Fibroblast of skin of right quadriceps (primary cell): ENCODE measurements at regions not wholly inside any gene's neighbourhood (a gene's known extent, or its start where the extent isn't known, plus 50 kb on each side); places are given as distances from the start of the nearest gene placed in this dataset.

ENCODE experiments used
- DNase-seq: peaks from one replicate; pipeline ENCODE4 v3.0.0-alpha.2; 2013

GRCh38 chr5:159765135-159765433 lies 151.2 kb upstream of the ADRA1B start:
- peak; percentile 59 for DNase-seq

GRCh38 chr5:159765760-159766517 lies 150.3 kb upstream of the ADRA1B start:
- no peak for DNase-seq

- DNase-seq, result peak; percentile 76
Observed at GRCh38 chr5:159768243-159768642, 148.0 kb upstream of the ADRA1B start.

GRCh38 chr5:159772698-159773061 lies 143.6 kb upstream of the ADRA1B start:
- no peak for DNase-seq

- DNase-seq, result peak; percentile 90
Observed at GRCh38 chr5:159773062-159773924, 143.0 kb upstream of the ADRA1B start.

GRCh38 chr5:159774476-159775031 lies 141.7 kb upstream of the ADRA1B start:
- no peak for DNase-seq

- no peak for DNase-seq
Observed at GRCh38 chr5:159775890-159776289, 140.4 kb upstream of the ADRA1B start.

GRCh38 chr5:159777049-159777660 lies 139.1 kb upstream of the ADRA1B start:
- no peak for DNase-seq

- DNase-seq, result peak; percentile 76
Observed at GRCh38 chr5:159779481-159779880, 136.8 kb upstream of the ADRA1B start.

- DNase-seq, result no peak
Observed at GRCh38 chr5:159780246-159780645, 136.0 kb upstream of the ADRA1B start.

- DNase-seq, result no peak
Observed at GRCh38 chr5:159781626-159782157, 134.6 kb upstream of the ADRA1B start.

- DNase-seq, result no peak
Observed at GRCh38 chr5:159782197-159782994, 133.9 kb upstream of the ADRA1B start.

- no peak for DNase-seq
Observed at GRCh38 chr5:159782995-159783300, 133.3 kb upstream of the ADRA1B start.

- no peak for DNase-seq
Observed at GRCh38 chr5:159783726-159784247, 132.5 kb upstream of the ADRA1B start.

GRCh38 chr5:159784993-159785392 lies 131.3 kb upstream of the ADRA1B start:
- DNase-seq, result no peak

- no peak for DNase-seq
Observed at GRCh38 chr5:159785656-159786055, 130.6 kb upstream of the ADRA1B start.

GRCh38 chr5:159786201-159786600 lies 130.1 kb upstream of the ADRA1B start:
- DNase-seq, result no peak

- DNase-seq, result peak; percentile 89
Observed at GRCh38 chr5:159786901-159787691, 129.2 kb upstream of the ADRA1B start.

GRCh38 chr5:159787837-159788236 lies 128.4 kb upstream of the ADRA1B start:
- DNase-seq, result no peak

GRCh38 chr5:159788835-159789331 lies 127.4 kb upstream of the ADRA1B start:
- no peak for DNase-seq

GRCh38 chr5:159792180-159792579 lies 124.1 kb upstream of the ADRA1B start:
- DNase-seq, result no peak
